ENCODE measurements at regions not wholly inside any gene's neighbourhood (a gene's known extent, or its start where the extent isn't known, plus 50 kb on each side); places are given as distances from the start of the nearest gene placed in this dataset.

DNA sequence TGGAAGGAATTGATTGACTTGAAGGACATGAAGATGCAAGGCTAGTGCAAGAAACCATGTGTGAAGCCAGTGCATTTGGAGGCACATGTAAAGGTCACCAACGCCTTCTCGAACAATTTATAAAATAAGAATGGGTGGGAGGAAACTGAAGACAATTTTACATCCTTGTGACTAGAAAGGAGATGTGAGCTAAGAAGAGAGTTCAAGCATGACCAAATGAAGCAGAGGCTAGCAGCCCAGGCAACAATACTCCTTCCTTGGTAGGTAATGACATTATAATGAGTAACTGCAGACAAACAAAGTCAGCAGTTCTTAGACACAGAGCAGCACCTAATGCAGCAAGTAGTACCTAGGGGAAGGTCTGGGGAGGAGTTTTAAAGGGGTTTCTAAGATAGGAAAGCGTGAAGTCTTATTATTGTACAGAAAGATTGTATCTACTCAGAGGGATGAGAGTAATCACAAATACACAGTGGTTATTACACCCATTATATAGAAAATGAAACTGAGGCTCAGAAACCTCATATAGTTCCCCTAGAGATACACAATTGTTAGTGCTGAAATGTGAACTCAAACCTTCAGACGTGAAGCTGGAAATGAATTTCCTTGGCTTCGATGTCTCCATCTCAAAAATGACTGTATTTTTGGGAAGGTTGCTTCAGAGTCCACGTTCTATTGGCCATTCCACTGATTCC lies 56.1 kb downstream of the ATXN3L start:
- no peak overlapping the region for H3K9ac ChIP-seq (ENCODE audit: low read depth, low read length, poor library complexity, severe bottlenecking)
- TF ChIP-seq EZH2phosphoT487 (IDR thresholded peaks at IDR 0.05; ENCODE audit: borderline replicate concordance): no peak
- TF ChIP-seq, protein P1, sequence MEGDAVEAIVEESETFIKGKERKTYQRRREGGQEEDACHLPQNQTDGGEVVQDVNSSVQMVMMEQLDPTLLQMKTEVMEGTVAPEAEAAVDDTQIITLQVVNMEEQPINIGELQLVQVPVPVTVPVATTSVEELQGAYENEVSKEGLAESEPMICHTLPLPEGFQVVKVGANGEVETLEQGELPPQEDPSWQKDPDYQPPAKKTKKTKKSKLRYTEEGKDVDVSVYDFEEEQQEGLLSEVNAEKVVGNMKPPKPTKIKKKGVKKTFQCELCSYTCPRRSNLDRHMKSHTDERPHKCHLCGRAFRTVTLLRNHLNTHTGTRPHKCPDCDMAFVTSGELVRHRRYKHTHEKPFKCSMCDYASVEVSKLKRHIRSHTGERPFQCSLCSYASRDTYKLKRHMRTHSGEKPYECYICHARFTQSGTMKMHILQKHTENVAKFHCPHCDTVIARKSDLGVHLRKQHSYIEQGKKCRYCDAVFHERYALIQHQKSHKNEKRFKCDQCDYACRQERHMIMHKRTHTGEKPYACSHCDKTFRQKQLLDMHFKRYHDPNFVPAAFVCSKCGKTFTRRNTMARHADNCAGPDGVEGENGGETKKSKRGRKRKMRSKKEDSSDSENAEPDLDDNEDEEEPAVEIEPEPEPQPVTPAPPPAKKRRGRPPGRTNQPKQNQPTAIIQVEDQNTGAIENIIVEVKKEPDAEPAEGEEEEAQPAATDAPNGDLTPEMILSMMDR (conservative IDR thresholded peaks at IDR 0.05; ENCODE audit: low read length): no peak
- no peaks in the 10 kb centered on the region for H3K79me2 ChIP-seq (ENCODE audit: insufficient read depth, low read length)
- H2AFZ ChIP-seq (ENCODE audit: low read length): no peak overlapping the region
- H3K4me2 ChIP-seq (ENCODE audit: low read depth, low read length, poor library complexity, severe bottlenecking): no peak overlapping the region
- H3K9me3 ChIP-seq (ENCODE audit: insufficient read depth, low read depth, low read length): no peaks in the 10 kb centered on the region
- H3F3A ChIP-seq (ENCODE audit: low read depth): no peaks in the 10 kb centered on the region
- H3K27me3 ChIP-seq (ENCODE audit: insufficient read depth, low read length, poor library complexity, severe bottlenecking): no peaks in the 10 kb centered on the region
- H3K4me3 ChIP-seq (ENCODE audit: low read length, poor library complexity, severe bottlenecking): no peak overlapping the region
- no peaks in the 10 kb centered on the region for H3K9me2 ChIP-seq (replicated peaks; ENCODE audit: low read depth, low read length)
- no peaks in the 10 kb centered on the region for H3K4me1 ChIP-seq (ENCODE audit: insufficient read depth, low read length, poor library complexity, severe bottlenecking)
- H3K36me3 ChIP-seq (ENCODE audit: insufficient read depth, low read length): no peaks in the 10 kb centered on the region
- no peaks in the 10 kb centered on the region for H4K20me1 ChIP-seq (ENCODE audit: insufficient read depth, low read length, poor library complexity, severe bottlenecking)

- H3K9me3 ChIP-seq (ENCODE audit: insufficient read depth, low read depth, low read length): no peaks in the 10 kb centered on the region
- peaks cover 8% of the 10 kb centered on the region for H3K4me1 ChIP-seq (ENCODE audit: insufficient read depth, low read length, poor library complexity, severe bottlenecking)
- TF ChIP-seq, protein P1 (conservative IDR thresholded peaks at IDR 0.05; ENCODE audit: low read length): no peak
- TF ChIP-seq EZH2phosphoT487 (IDR thresholded peaks at IDR 0.05; ENCODE audit: borderline replicate concordance): no peak
- no peaks in the 10 kb centered on the region for H3K9me2 ChIP-seq (replicated peaks; ENCODE audit: low read depth, low read length)
- no peak overlapping the region for H3K4me3 ChIP-seq (ENCODE audit: low read length, poor library complexity, severe bottlenecking)
- H3F3A ChIP-seq (ENCODE audit: low read depth): no peaks in the 10 kb centered on the region
- no peaks in the 10 kb centered on the region for H4K20me1 ChIP-seq (ENCODE audit: insufficient read depth, low read length, poor library complexity, severe bottlenecking)
- no peak overlapping the region for H2AFZ ChIP-seq (ENCODE audit: low read length)
- H3K27me3 ChIP-seq (ENCODE audit: insufficient read depth, low read length, poor library complexity, severe bottlenecking): no peaks in the 10 kb centered on the region
- H3K36me3 ChIP-seq (ENCODE audit: insufficient read depth, low read length): no peaks in the 10 kb centered on the region
- no peak overlapping the region for H3K4me2 ChIP-seq (ENCODE audit: low read depth, low read length, poor library complexity, severe bottlenecking)
- H3K79me2 ChIP-seq (ENCODE audit: insufficient read depth, low read length): no peaks in the 10 kb centered on the region
- no peak overlapping the region for H3K9ac ChIP-seq (ENCODE audit: low read depth, low read length, poor library complexity, severe bottlenecking)
Observed at GRCh38 chrX:13261348-13261747, 58.5 kb downstream of the ATXN3L start.

DNA sequence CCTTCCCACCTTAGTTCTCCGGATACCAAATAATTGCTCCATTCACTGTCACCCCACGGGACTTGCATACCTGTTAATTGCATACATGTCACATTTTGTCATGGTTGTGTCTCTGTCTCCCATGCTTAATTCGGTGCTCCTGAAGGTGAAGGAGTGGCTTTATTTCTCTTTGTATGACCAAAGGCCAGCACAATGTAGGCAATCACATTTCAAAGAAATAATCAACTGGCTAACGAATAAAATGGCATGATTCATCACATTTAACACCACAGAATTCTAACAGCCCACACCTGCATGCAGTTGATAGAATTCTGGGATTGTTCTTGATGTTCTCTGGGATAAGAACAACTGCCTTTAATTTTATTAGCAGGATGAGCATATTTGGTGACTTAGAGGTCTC lies 59.3 kb downstream of the ATXN3L start:
- Histone ChIP-seq H3F3A (ENCODE audit: low read depth) (no peaks in the 10 kb centered on the region), H4K20me1 (ENCODE audit: insufficient read depth, low read length, poor library complexity, severe bottlenecking) (no peaks in the 10 kb centered on the region), H3K9me3 (ENCODE audit: insufficient read depth, low read depth, low read length) (no peaks in the 10 kb centered on the region), H3K4me1 (ENCODE audit: insufficient read depth, low read length, poor library complexity, severe bottlenecking) (peaks cover 8% of the 10 kb centered on the region), H2AFZ (ENCODE audit: low read length) (no peak overlapping the region), H3K27me3 (ENCODE audit: insufficient read depth, low read length, poor library complexity, severe bottlenecking) (no peaks in the 10 kb centered on the region), H3K36me3 (ENCODE audit: insufficient read depth, low read length) (no peaks in the 10 kb centered on the region), H3K9ac (ENCODE audit: low read depth, low read length, poor library complexity, severe bottlenecking) (no peak overlapping the region), H3K4me3 (ENCODE audit: low read length, poor library complexity, severe bottlenecking) (no peak overlapping the region), H3K9me2 (replicated peaks; ENCODE audit: low read depth, low read length) (no peaks in the 10 kb centered on the region), H3K4me2 (ENCODE audit: low read depth, low read length, poor library complexity, severe bottlenecking) (no peak overlapping the region), H3K79me2 (ENCODE audit: insufficient read depth, low read length) (no peaks in the 10 kb centered on the region)
- TF ChIP-seq, protein P1 (conservative IDR thresholded peaks at IDR 0.05; ENCODE audit: low read length): no peak
- no peak for TF ChIP-seq EZH2phosphoT487 (IDR thresholded peaks at IDR 0.05; ENCODE audit: borderline replicate concordance)

Data from Loucy (cell line).